HFFc6 (cell line): ENCODE measurements at regions not wholly inside any gene's neighbourhood (a gene's known extent, or its start where the extent isn't known, plus 50 kb on each side); places are given as distances from the start of the nearest gene placed in this dataset.

ENCODE experiments used
- DNase-seq: peaks from one replicate; pipeline ENCODE4 v3.0.0-alpha.2; 2018
- H3K27ac Mint-ChIP-seq: 2 replicates; pipeline ENCODE4 v1.8.0; 2020; ENCODE audit warnings: mild to moderate bottlenecking, mixed read lengths
- H3K27me3 Mint-ChIP-seq: 2 replicates; pipeline ENCODE4 v1.8.0; 2021; ENCODE audit warnings: mild to moderate bottlenecking, moderate library complexity, mixed read lengths; ENCODE audit not compliant: insufficient read depth
- H3K36me3 Mint-ChIP-seq: 2 replicates; pipeline ENCODE4 v1.8.0; 2021; ENCODE audit warnings: low read depth, mixed read lengths
- H3K4me1 Mint-ChIP-seq: 2 replicates; pipeline ENCODE4 v1.8.0; 2020; ENCODE audit warnings: low read depth, mixed read lengths
- H3K4me3 Mint-ChIP-seq: 2 replicates; pipeline ENCODE4 v1.8.0; 2020; ENCODE audit warnings: mild to moderate bottlenecking, moderate library complexity, mixed read lengths
- H3K9me3 Mint-ChIP-seq: 2 replicates; pipeline ENCODE4 v1.8.0; 2020; ENCODE audit warnings: mild to moderate bottlenecking, mixed read lengths
- CTCF ChIP-seq: fragments of 200-600 bp; sonication (generic); IDR thresholded peaks from 2 replicates; pipeline ENCODE4 v1.5.0; 2021; ENCODE audit warnings: antibody characterized with exemption, mild to moderate bottlenecking

DNA sequence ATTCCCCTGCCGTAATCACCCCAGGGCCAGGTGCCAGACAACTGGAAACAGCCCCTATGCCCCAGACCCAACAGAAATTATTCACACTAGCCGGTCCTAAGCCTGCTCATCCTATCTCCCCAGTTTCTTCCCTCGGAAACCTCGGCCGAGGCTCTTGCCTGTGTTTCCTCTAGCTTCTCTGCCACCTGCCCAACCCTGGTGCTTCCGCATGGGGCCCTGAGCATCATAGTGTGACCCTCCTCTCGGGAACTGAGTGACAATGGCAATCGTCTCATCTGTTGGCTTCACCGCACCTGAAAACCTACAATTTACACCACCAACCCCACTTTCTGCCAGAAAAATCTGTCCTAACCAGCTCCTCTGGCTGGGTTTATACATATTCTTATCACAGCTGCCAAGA, 257.3 kb downstream of the SOD2 start:
- H3K4me3 Mint-ChIP-seq, result no peak overlapping the region
- H3K4me1 Mint-ChIP-seq, result no peaks in the 10 kb centered on the region
- peaks cover 5% of the 10 kb centered on the region; the same call in 1 of the 2 replicates for H3K36me3 Mint-ChIP-seq
- H3K27ac Mint-ChIP-seq, result no peak overlapping the region
- no peak for DNase-seq
- TF ChIP-seq CTCF, result no peak
- peaks cover 38% of the 10 kb centered on the region for H3K9me3 Mint-ChIP-seq
- H3K27me3 Mint-ChIP-seq, result peaks cover 3% of the 10 kb centered on the region; the same call in 1 of the 2 replicates

DNA sequence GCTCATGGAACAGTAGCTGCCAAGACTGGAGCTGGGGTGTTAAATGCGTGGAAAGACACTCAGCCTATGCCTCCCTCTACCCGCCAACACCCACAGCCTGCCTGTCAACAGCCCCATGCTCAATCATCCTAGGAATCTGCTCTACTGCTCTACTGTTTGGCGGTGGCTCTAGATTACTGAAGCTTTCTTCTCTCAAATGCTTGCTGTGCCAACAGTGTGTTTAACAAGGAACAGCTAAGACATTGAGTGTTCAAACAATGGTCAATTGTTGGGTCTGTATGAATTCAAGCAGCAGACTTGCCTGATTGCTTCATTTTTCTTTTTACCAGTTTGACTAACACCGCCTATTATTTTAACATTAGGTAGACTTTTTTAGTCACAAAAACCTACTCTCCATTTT, 258.6 kb downstream of the SOD2 start:
- Mint-ChIP-seq H3K4me1 (no peaks in the 10 kb centered on the region), H3K9me3 (peaks cover 38% of the 10 kb centered on the region), H3K27ac (no peak overlapping the region), H3K36me3 (peaks cover 5% of the 10 kb centered on the region; the same call in 1 of the 2 replicates), H3K27me3 (peaks cover 3% of the 10 kb centered on the region; the same call in 1 of the 2 replicates), H3K4me3 (no peak overlapping the region)
- TF ChIP-seq CTCF, result no peak
- DNase-seq, result no peak

- Mint-ChIP-seq H3K36me3 (peaks cover 5% of the 10 kb centered on the region; the same call in 1 of the 2 replicates), H3K4me1 (no peaks in the 10 kb centered on the region), H3K27me3 (peaks cover 3% of the 10 kb centered on the region; the same call in 1 of the 2 replicates), H3K9me3 (peaks cover 38% of the 10 kb centered on the region), H3K4me3 (no peak overlapping the region), H3K27ac (no peak overlapping the region)
- TF ChIP-seq CTCF, result no peak
- DNase-seq, result no peak
These were observed 259.5 kb downstream of the SOD2 start for GRCh38 chr6:159433550-159433949.

DNA sequence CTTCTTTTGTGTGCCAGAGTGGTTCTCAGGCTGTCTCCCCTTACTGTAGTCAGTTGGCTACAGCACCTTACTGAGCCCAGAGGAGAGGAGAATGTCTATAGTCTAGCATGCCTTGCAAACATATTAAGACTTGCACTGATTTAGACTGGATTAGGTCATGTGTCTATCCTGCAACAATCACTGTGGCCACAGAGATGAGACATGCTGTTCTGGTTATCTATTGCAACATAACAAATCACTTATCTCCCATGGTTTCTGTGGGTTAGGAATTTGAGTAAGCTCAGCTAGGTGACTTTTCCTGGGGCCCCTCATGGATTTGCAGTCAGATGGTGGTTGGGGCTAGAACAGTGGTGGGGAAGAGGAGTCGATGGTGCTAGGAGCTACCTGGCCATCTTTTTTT, 261.3 kb downstream of the SOD2 start:
- H3K27me3 Mint-ChIP-seq, result peaks cover 3% of the 10 kb centered on the region; the same call in 1 of the 2 replicates
- H3K36me3 Mint-ChIP-seq, result peaks cover 5% of the 10 kb centered on the region; the same call in 1 of the 2 replicates
- TF ChIP-seq CTCF, result no peak
- H3K9me3 Mint-ChIP-seq, result peaks cover 44% of the 10 kb centered on the region
- no peaks in the 10 kb centered on the region for H3K4me1 Mint-ChIP-seq
- H3K27ac Mint-ChIP-seq, result no peak overlapping the region
- no peak for DNase-seq
- no peak overlapping the region for H3K4me3 Mint-ChIP-seq

DNA sequence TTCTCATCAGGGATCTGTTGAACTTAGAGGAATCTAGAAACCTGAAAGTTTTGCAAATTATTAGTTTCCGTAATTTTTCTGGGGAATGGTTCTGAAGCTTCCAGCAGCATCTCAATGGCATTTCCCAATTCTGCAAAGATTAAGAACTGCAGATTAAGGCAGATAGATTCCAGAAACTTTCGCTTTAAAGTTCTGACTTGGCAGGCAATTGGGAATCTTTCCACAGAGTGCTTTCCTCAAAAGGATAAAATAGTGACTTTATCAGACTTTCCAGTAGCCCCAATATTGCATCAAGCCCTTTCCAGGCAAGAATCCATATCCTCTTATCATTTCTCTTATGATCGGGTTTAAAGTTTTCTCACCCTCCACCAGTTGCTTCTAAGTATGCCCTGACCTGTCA, 261.1 kb downstream of the FNDC1 start:
- H3K27me3 Mint-ChIP-seq, result peaks cover 1% of the 10 kb centered on the region; the same call in 1 of the 2 replicates
- H3K4me3 Mint-ChIP-seq, result no peak overlapping the region
- H3K36me3 Mint-ChIP-seq, result peaks cover 5% of the 10 kb centered on the region; the same call in 1 of the 2 replicates
- no peak overlapping the region for H3K27ac Mint-ChIP-seq
- DNase-seq, result no peak
- no peak for TF ChIP-seq CTCF
- no peaks in the 10 kb centered on the region for H3K4me1 Mint-ChIP-seq
- peaks cover 40% of the 10 kb centered on the region for H3K9me3 Mint-ChIP-seq

- no peaks in the 10 kb centered on the region; the same call in 1 of the 2 replicates for H3K27me3 Mint-ChIP-seq
- no peaks in the 10 kb centered on the region for H3K4me1 Mint-ChIP-seq
- peaks cover 35% of the 10 kb centered on the region for H3K9me3 Mint-ChIP-seq
- TF ChIP-seq CTCF, result no peak
- H3K4me3 Mint-ChIP-seq, result no peak overlapping the region
- no peak for DNase-seq
- H3K27ac Mint-ChIP-seq, result no peak overlapping the region
- H3K36me3 Mint-ChIP-seq, result no peaks in the 10 kb centered on the region
These were observed 260.2 kb downstream of the FNDC1 start for GRCh38 chr6:159429433-159429832.
